Activated B cell treated with CpG ODN at 0.5 μM for 24 hours (primary cell): ENCODE measurements at regions not wholly inside any gene's neighbourhood (a gene's known extent, or its start where the extent isn't known, plus 50 kb on each side); places are given as distances from the start of the nearest gene placed in this dataset.

Experiments used
- ATAC-seq: fragments of 200-7000 bp; cut with Tn5 transposase; one replicate; pipeline ENCODE4 v1.10.0; 2021; ENCODE audit warnings: low read depth, mild to moderate bottlenecking, moderate library complexity
- CTCF ChIA-PET: fragments of 350-600 bp; sonication (Branson Sonifier 250); formaldehyde crosslinking; loops from one replicate; lab custom pipeline; 2021; ENCODE audit warnings: antibody characterized with exemption; lab: Charles Lee
- POLR2A ChIA-PET: fragments of 350-600 bp; sonication (Branson Sonifier 250); formaldehyde crosslinking; loops from one replicate; lab custom pipeline; 2021; ENCODE audit warnings: antibody characterized with exemption; lab: Charles Lee
- DNase-seq: peaks from one replicate; pipeline ENCODE4 v3.0.0; 2022
- H3K27ac Mint-ChIP-seq: one replicate; pipeline ENCODE4 v1.8.0; 2020; ENCODE audit warnings: mixed read lengths
- H3K27me3 Mint-ChIP-seq: one replicate; pipeline ENCODE4 v1.8.0; 2021; ENCODE audit warnings: mixed read lengths
- H3K36me3 Mint-ChIP-seq: one replicate; pipeline ENCODE4 v1.8.0; 2021; ENCODE audit warnings: low read depth, mixed read lengths
- H3K4me1 Mint-ChIP-seq: one replicate; pipeline ENCODE4 v1.8.0; 2021; ENCODE audit warnings: mixed read lengths
- H3K4me3 Mint-ChIP-seq: one replicate; pipeline ENCODE4 v1.8.0; 2020; ENCODE audit warnings: mild to moderate bottlenecking, mixed read lengths
- H3K9me3 Mint-ChIP-seq: one replicate; pipeline ENCODE4 v1.8.0; 2020; ENCODE audit warnings: mixed read lengths
- intact Hi-C: fragments of 100-400 bp; cut with micrococcal nuclease; formaldehyde crosslinking; loops from one replicate; pipeline ENCODE4 v1.15.1; 2024
- TF ChIP-seq, protein P1 (sequence below): fragments of 200-600 bp; IDR thresholded peaks from one replicate; pipeline ENCODE4 v1.8.0; 2022; ENCODE audit warnings: antibody characterized with exemption, mild to moderate bottlenecking

DNA sequence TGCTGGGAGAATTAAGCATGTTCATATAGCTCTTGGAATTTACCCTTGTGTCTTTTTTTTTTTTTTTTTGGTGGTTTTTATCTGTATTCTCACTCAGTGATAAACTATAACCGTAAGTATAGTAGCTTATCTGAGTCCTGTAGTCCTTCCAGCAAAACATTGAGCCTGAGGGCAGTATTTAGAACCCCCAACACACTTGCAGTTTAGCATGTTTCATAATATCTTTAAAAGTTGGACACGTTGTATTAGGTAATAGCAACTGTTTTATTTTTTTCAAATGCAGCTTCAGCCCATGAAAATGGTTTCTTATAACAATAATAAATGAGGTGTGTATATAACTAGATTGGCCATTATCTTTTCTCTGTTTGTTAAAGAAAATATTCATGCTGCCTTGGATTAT is 603.5 kb upstream of the HS6ST1 start:
- H3K4me1 Mint-ChIP-seq, result no peaks in the 10 kb centered on the region
- POLR2A ChIA-PET, result no interaction called here
- peaks cover 15% of the 10 kb centered on the region for H3K27me3 Mint-ChIP-seq
- ATAC-seq (no peak), DNase-seq (no peak)
- no peak overlapping the region for H3K4me3 Mint-ChIP-seq
- TF ChIP-seq, protein P1, sequence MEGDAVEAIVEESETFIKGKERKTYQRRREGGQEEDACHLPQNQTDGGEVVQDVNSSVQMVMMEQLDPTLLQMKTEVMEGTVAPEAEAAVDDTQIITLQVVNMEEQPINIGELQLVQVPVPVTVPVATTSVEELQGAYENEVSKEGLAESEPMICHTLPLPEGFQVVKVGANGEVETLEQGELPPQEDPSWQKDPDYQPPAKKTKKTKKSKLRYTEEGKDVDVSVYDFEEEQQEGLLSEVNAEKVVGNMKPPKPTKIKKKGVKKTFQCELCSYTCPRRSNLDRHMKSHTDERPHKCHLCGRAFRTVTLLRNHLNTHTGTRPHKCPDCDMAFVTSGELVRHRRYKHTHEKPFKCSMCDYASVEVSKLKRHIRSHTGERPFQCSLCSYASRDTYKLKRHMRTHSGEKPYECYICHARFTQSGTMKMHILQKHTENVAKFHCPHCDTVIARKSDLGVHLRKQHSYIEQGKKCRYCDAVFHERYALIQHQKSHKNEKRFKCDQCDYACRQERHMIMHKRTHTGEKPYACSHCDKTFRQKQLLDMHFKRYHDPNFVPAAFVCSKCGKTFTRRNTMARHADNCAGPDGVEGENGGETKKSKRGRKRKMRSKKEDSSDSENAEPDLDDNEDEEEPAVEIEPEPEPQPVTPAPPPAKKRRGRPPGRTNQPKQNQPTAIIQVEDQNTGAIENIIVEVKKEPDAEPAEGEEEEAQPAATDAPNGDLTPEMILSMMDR, result no peak
- CTCF ChIA-PET, result no interaction called here
- intact Hi-C loops, result no loop called here
- peaks cover 8% of the 10 kb centered on the region for H3K9me3 Mint-ChIP-seq
- no peaks in the 10 kb centered on the region for H3K36me3 Mint-ChIP-seq
- no peak overlapping the region for H3K27ac Mint-ChIP-seq

DNA sequence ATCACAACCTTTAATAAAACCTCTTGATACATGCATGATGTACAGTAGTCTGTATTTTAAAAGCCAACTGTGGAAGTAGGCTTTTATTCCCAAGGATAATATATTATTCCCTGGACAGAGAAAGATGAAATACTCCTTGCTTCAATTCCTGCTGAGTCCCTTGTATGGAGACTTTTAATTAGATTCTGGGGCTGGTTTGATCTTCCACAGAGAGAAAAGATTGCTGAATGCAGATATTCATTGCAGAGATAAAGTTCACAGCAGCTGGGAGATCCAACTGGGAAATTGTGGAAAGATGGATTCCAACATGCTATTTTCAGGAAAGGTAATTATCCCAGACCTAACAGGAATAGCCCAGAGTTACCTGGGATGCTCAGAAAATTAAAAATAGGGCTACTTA is 607.0 kb upstream of the HS6ST1 start:
- Mint-ChIP-seq H3K4me3 (no peak overlapping the region), H3K36me3 (no peaks in the 10 kb centered on the region), H3K4me1 (no peaks in the 10 kb centered on the region), H3K9me3 (peaks cover 4% of the 10 kb centered on the region), H3K27ac (no peak overlapping the region), H3K27me3 (peaks cover 11% of the 10 kb centered on the region)
- CTCF ChIA-PET, result no interaction called here
- DNase-seq (no peak), ATAC-seq (no peak)
- POLR2A ChIA-PET, result no interaction called here
- intact Hi-C loops, result no loop called here
- TF ChIP-seq, protein P1, result no peak

DNA sequence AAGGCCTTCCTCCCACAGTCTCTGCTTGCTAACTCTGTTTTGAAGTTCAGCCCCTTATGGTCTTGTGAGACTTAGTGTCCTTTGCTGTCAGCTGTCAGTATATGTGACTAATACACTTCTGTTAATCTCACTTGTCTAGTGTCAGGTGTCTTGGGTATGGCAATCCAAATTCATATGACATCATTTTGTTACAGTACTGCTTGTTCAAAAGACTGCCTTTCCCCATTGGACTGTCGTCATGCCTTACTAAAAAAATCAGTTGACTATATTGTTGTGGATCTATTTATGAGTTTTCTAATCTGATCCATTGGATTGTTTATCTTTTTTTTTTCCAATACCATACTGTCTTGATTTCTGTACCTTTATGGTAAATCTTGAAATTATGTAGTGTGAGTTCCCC is 611.4 kb upstream of the HS6ST1 start:
- TF ChIP-seq, protein P1, result no peak
- intact Hi-C loops, result no loop called here
- CTCF ChIA-PET, result no interaction called here
- Mint-ChIP-seq H3K36me3 (no peaks in the 10 kb centered on the region), H3K27me3 (peaks cover 6% of the 10 kb centered on the region), H3K9me3 (peaks cover 4% of the 10 kb centered on the region), H3K4me3 (no peak overlapping the region), H3K27ac (no peak overlapping the region), H3K4me1 (no peaks in the 10 kb centered on the region)
- DNase-seq (no peak), ATAC-seq (no peak)
- POLR2A ChIA-PET, result no interaction called here

DNA sequence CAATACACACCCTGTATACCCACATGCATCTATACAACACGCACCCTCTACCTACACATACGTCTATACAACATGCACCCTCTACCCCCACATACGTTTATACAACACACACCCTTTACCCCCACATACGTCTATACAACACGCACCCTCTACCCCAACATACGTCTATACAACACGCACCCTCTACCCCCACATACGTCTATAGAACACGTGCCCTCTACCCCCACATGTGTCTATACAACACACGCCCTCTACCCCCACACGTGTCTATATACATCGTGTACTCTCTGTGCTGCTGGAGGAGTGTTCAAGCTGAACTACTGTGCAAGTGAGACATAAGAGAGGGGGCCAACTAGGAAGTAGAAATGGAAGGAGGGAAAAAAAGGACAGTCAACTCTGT is 621.7 kb upstream of the HS6ST1 start:
- Mint-ChIP-seq H3K27ac (no peak overlapping the region), H3K4me3 (no peak overlapping the region), H3K36me3 (no peaks in the 10 kb centered on the region), H3K9me3 (no peaks in the 10 kb centered on the region), H3K27me3 (peaks cover 5% of the 10 kb centered on the region), H3K4me1 (no peaks in the 10 kb centered on the region)
- DNase-seq, result no peak
- CTCF ChIA-PET, result no interaction called here
- POLR2A ChIA-PET, result no interaction called here
- no peak for ATAC-seq
- TF ChIP-seq, protein P1, result no peak
- intact Hi-C loops, result no loop called here

DNA sequence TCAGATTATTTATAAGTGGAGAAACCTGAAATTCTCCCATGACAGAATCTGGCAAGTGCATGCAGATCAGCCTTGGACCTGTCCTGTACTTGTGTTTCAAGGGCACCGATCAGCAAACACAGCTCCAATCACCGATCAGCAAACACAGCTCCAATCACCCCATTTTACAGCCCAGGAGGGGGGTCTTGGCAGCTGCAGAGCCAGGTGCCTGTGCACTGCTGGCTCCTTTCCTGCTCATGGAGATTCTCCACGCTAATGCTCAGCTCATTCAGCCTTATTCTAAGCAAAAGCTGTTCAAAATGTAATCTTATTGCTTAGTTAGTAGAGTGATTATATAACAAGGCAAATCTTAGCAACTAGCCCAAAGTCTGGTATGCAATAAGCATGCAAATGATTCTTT is 623.1 kb upstream of the HS6ST1 start:
- H3K4me1 Mint-ChIP-seq, result no peaks in the 10 kb centered on the region
- POLR2A ChIA-PET, result no interaction called here
- peaks cover 5% of the 10 kb centered on the region for H3K27me3 Mint-ChIP-seq
- CTCF ChIA-PET, result no interaction called here
- intact Hi-C loops, result no loop called here
- H3K36me3 Mint-ChIP-seq, result no peaks in the 10 kb centered on the region
- no peaks in the 10 kb centered on the region for H3K9me3 Mint-ChIP-seq
- DNase-seq (no peak), ATAC-seq (no peak)
- TF ChIP-seq, protein P1, result no peak
- no peak overlapping the region for H3K27ac Mint-ChIP-seq
- no peak overlapping the region for H3K4me3 Mint-ChIP-seq
